SK-N-SH (cell line): ENCODE measurements at regions not wholly inside any gene's neighbourhood (a gene's known extent, or its start where the extent isn't known, plus 50 kb on each side); places are given as distances from the start of the nearest gene placed in this dataset.

Experiments
- CTCF ChIA-PET: fragments of 300-600, 350-600 bp; formaldehyde crosslinking; extraction: SDS; loops from one replicate; lab custom pipeline; 2021; lab: Yijun Ruan, JAX
- POLR2A ChIA-PET: fragments of 350-600 bp; sonication (Branson Sonifier 250); formaldehyde crosslinking; extraction: SDS; loops from one replicate; lab custom pipeline; 2020; ENCODE audit warnings: antibody characterized with exemption, inconsistent platforms; lab: Yijun Ruan, JAX
- DNase-seq: peaks from one replicate; pipeline ENCODE4 v3.0.0; 2012
- H2AFZ ChIP-seq: fragments of 200-600 bp; sonication (generic); 2 replicates; pipeline ENCODE4 v1.8.1; 2016; ENCODE audit warnings: antibody characterized with exemption, mild to moderate bottlenecking, low read depth
- H3F3A ChIP-seq: fragments of 200-600 bp; sonication (generic); replicated peaks from 2 replicates; pipeline ENCODE3; 2016; ENCODE audit warnings: antibody characterized with exemption, mild to moderate bottlenecking; ENCODE audit not compliant: insufficient read depth
- H3K27ac ChIP-seq, 2 experiments: fragments of 200-500 bp in 1 of 2; fragments of 200-600 bp in 1 of 2; sonication (Bioruptor generic) in 1 of 2; sonication (generic), shearing (Covaris generic) in 1 of 2; 2 replicates each; pipeline versions ENCODE4 v1.5.1 to v1.6.1; 2014 to 2016; ENCODE audit warnings: low read depth in 2 of 2, inconsistent platforms in 1 of 2, low read length in 1 of 2, mild to moderate bottlenecking in 1 of 2, mixed read lengths in 1 of 2
- H3K27me3 ChIP-seq: fragments of 200-600 bp; sonication (generic), shearing (Covaris generic); 2 replicates; pipeline ENCODE4 v1.6.1; 2016; ENCODE audit warnings: mixed run types; ENCODE audit not compliant: insufficient read depth
- H3K36me3 ChIP-seq, 2 experiments: fragments of 200-500 bp in 1 of 2; fragments of 200-600 bp in 1 of 2; sonication (Bioruptor generic) in 1 of 2; sonication (generic) in 1 of 2; replicated peaks in 1 of 2; 2 replicates each; pipeline versions ENCODE3 to v1.5.1; 2014 to 2016; ENCODE audit warnings: low read length in 1 of 2, mild to moderate bottlenecking in 1 of 2; ENCODE audit not compliant: insufficient read depth in 2 of 2, control insufficient read depth in 1 of 2
- H3K4me1 ChIP-seq, 2 experiments: fragments of 200-500 bp in 1 of 2; fragments of 200-600 bp in 1 of 2; sonication (Bioruptor generic) in 1 of 2; sonication (generic), shearing (Covaris generic) in 1 of 2; 2 replicates each; pipeline versions ENCODE4 v1.5.1 to v1.6.1; 2014 to 2016; ENCODE audit warnings: low read depth in 1 of 2, low read length in 1 of 2, mixed run types in 1 of 2; ENCODE audit not compliant: insufficient read depth in 2 of 2, control insufficient read depth in 1 of 2
- H3K4me2 ChIP-seq: fragments of 200-600 bp; sonication (generic), shearing (Covaris generic); 2 replicates; pipeline ENCODE4 v1.6.1; 2017; ENCODE audit warnings: mixed run types
- H3K4me3 ChIP-seq, 2 experiments: fragments of 200-500 bp in 1 of 2; fragments of 200-600 bp in 1 of 2; sonication (Bioruptor generic) in 1 of 2; sonication (generic), shearing (Covaris generic) in 1 of 2; 2 replicates each; pipeline versions ENCODE4 v1.5.1 to v1.8.1; 2014 to 2016; ENCODE audit warnings: low read depth in 2 of 2, inconsistent platforms in 1 of 2, low read length in 1 of 2, mild to moderate bottlenecking in 1 of 2, mixed read lengths in 1 of 2, moderate library complexity in 1 of 2
- H3K79me2 ChIP-seq: fragments of 200-600 bp; sonication (generic); 2 replicates; pipeline ENCODE4 v1.8.1; 2017; ENCODE audit warnings: mild to moderate bottlenecking; ENCODE audit not compliant: insufficient read depth
- H3K9ac ChIP-seq: fragments of 200-600 bp; sonication (generic); 2 replicates; pipeline ENCODE4 v1.6.1; 2017; ENCODE audit warnings: mixed run types
- H3K9me2 ChIP-seq: fragments of 200-600 bp; sonication (generic); 2 replicates; pipeline ENCODE4 v1.6.1; 2017; ENCODE audit warnings: mixed run types
- H3K9me3 ChIP-seq: fragments of 200-600 bp; sonication (generic); 2 replicates; pipeline ENCODE4 v1.6.1; 2017; ENCODE audit warnings: mixed run types, mild to moderate bottlenecking, moderate library complexity
- H4K20me1 ChIP-seq: fragments of 200-600 bp; sonication (generic); 2 replicates; pipeline ENCODE4 v1.6.1; 2017; ENCODE audit warnings: mild to moderate bottlenecking, mixed run types; ENCODE audit not compliant: insufficient read depth
- CHD2 ChIP-seq: fragments of 150-350 bp; IDR thresholded peaks from 2 replicates; pipeline ENCODE4 v1.6.1; 2018; ENCODE audit warnings: low read length; ENCODE audit not compliant: partially characterized antibody
- EZH2phosphoT487 ChIP-seq: fragments of 200-600 bp; sonication (generic); IDR thresholded peaks from 2 replicates; pipeline ENCODE4 v1.6.1; 2017; ENCODE audit warnings: low read depth, mixed run types, mild to moderate bottlenecking, antibody characterized with exemption, moderate library complexity, borderline replicate concordance
- FOSL2 ChIP-seq: IDR thresholded peaks from 2 replicates; pipeline ENCODE4 v1.4.0; 2012; ENCODE audit warnings: low read depth, mild to moderate bottlenecking, moderate library complexity, borderline replicate concordance
- FOXJ3 ChIP-seq: sonication (generic); formaldehyde crosslinking; IDR thresholded peaks from 2 replicates; pipeline ENCODE4 v1.5.1; 2020; ENCODE audit warnings: mild to moderate bottlenecking, missing genetic modification reagents
- GATA2 ChIP-seq: sonication (generic); formaldehyde crosslinking; IDR thresholded peaks from 2 replicates; pipeline ENCODE4 v1.5.0; 2020; ENCODE audit warnings: mild to moderate bottlenecking, missing genetic modification reagents
- MEF2A ChIP-seq: IDR thresholded peaks from 2 replicates; pipeline ENCODE4 v1.4.0; 2012; ENCODE audit warnings: low read depth, borderline replicate concordance
- NFIC ChIP-seq: IDR thresholded peaks from 2 replicates; pipeline ENCODE4 v1.4.0; 2012; ENCODE audit warnings: borderline replicate concordance
- NRF1 ChIP-seq: IDR thresholded peaks from 2 replicates; pipeline ENCODE4 v1.6.1; 2012; ENCODE audit warnings: low read depth, mild to moderate bottlenecking, low read length
- POLR2AphosphoS5 ChIP-seq: IDR thresholded peaks from 2 replicates; pipeline ENCODE4 v1.6.1; 2012; ENCODE audit warnings: low read depth, low read length
- RAD21 ChIP-seq: IDR thresholded peaks from 2 replicates; pipeline ENCODE4 v1.6.1; 2012; ENCODE audit warnings: mild to moderate bottlenecking, low read length
- REST ChIP-seq: IDR thresholded peaks from 2 replicates; pipeline ENCODE4 v1.6.1; 2012; ENCODE audit warnings: mild to moderate bottlenecking, low read depth, low read length, moderate library complexity
- RXRA ChIP-seq: IDR thresholded peaks from 2 replicates; pipeline ENCODE4 v1.4.0; 2012; ENCODE audit warnings: low read depth, mild to moderate bottlenecking, borderline replicate concordance
- SMC3 ChIP-seq: IDR thresholded peaks from 2 replicates; pipeline ENCODE4 v1.6.1; 2012; ENCODE audit warnings: low read depth, low read length, improper control_type of control experiment
- TAF1 ChIP-seq: IDR thresholded peaks from 2 replicates; pipeline ENCODE4 v1.6.1; 2012; ENCODE audit warnings: low read depth, mild to moderate bottlenecking, low read length, moderate library complexity, borderline replicate concordance
- WGBS: methylation state at CpG from one replicate; pipeline ENCODE4 v1.1.6; 2017; ENCODE audit warnings: low lambda C conversion rate; 5-methylcytosine and 5-hydroxymethylcytosine counted together
- TF ChIP-seq, protein P1 (sequence below): fragments of 200-600 bp; sonication (generic); IDR thresholded peaks from 2 replicates; pipeline ENCODE4 v1.6.1; 2017; ENCODE audit warnings: antibody characterized with exemption, mild to moderate bottlenecking, moderate library complexity
- TF ChIP-seq, protein P2 (sequence below): IDR thresholded peaks from 2 replicates; pipeline ENCODE4; 2012

- ChIA-PET CTCF (no interaction called here), POLR2A (no interaction called here)
- Histone ChIP-seq H4K20me1 (no peaks in the 10 kb centered on the region), H3K4me1 (peaks cover 0 to 8% of the 10 kb centered on the region in 2 experiments; a peak in 1 of 4 replicates), H2AFZ (no peak overlapping the region), H3K4me3 (no peak overlapping the region), H3K9ac (no peak overlapping the region), H3K4me2 (no peak overlapping the region), H3K27ac (no peak overlapping the region), H3K79me2 (no peaks in the 10 kb centered on the region), H3K9me3 (no peaks in the 10 kb centered on the region), H3F3A (no peaks in the 10 kb centered on the region), H3K27me3 (no peaks in the 10 kb centered on the region), H3K9me2 (no peaks in the 10 kb centered on the region), H3K36me3 (no peaks in the 10 kb centered on the region)
- TF ChIP-seq RXRA, result no peak
- no peak for TF ChIP-seq RAD21
- TF ChIP-seq MEF2A, result no peak
- no peak for DNase-seq
- 72% methylated on average over 13 of the region's 13 CpGs for WGBS
These were observed 98.0 kb downstream of the ETS2 start for GRCh38 chr21:38903690-38904139.

DNA sequence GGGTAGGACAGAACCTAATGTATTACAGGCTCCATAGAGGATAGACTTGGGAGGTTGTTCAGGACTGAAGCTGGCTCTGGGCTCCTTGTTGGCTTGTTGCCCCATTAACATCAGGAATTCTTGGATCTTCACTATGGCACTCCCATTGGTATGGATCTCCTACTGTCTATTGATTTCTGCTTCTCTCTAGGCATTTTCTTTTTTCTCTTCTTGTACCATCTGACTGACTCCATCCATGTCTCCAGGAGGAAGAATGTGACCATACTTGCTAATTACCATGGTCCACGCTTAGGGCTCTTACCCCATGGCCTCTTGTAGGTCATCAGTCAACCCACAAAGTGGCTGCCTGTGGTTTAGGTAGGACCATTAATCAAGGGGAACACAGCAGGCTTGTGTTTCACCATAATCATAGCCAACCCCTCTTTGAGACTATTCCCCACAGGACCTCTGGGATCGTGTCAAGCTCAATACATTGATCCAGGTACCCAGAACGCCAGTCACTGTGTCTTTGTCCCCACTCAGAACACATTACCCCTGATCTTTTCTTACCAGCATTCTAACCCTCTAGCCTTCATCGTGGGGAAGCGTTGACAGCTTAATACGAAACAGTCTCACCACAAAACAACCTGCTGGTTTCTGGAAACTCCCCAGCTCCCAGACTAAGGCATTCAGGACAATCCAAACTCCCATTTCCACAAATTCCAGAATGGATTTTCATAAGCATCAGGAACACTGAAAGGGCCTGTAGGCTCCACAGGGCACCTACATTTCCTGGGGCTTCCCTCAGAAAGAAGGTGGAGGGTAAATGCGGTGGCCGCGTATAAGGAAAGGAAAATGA is 97.1 kb downstream of the ETS2 start:
- no peaks in the 10 kb centered on the region for H3K9me3 ChIP-seq
- H3K4me1 ChIP-seq, result peaks cover 0 to 8% of the 10 kb centered on the region in 2 experiments; a peak in 1 of 4 replicates
- no peak overlapping the region for H2AFZ ChIP-seq
- H3K36me3 ChIP-seq, result no peaks in the 10 kb centered on the region
- H3K79me2 ChIP-seq, result no peaks in the 10 kb centered on the region
- TF ChIP-seq NRF1 (no peak), FOXJ3 (CRISPR knock-in tag) (no peak), TAF1 (no peak), GATA2 (CRISPR knock-in tag) (no peak), SMC3 (no peak), FOSL2 (no peak), NFIC (no peak), POLR2AphosphoS5 (no peak), CHD2 (no peak), EZH2phosphoT487 (no peak), REST (no peak)
- TF ChIP-seq, protein P1, sequence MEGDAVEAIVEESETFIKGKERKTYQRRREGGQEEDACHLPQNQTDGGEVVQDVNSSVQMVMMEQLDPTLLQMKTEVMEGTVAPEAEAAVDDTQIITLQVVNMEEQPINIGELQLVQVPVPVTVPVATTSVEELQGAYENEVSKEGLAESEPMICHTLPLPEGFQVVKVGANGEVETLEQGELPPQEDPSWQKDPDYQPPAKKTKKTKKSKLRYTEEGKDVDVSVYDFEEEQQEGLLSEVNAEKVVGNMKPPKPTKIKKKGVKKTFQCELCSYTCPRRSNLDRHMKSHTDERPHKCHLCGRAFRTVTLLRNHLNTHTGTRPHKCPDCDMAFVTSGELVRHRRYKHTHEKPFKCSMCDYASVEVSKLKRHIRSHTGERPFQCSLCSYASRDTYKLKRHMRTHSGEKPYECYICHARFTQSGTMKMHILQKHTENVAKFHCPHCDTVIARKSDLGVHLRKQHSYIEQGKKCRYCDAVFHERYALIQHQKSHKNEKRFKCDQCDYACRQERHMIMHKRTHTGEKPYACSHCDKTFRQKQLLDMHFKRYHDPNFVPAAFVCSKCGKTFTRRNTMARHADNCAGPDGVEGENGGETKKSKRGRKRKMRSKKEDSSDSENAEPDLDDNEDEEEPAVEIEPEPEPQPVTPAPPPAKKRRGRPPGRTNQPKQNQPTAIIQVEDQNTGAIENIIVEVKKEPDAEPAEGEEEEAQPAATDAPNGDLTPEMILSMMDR, result no peak
- TF ChIP-seq, protein P2, sequence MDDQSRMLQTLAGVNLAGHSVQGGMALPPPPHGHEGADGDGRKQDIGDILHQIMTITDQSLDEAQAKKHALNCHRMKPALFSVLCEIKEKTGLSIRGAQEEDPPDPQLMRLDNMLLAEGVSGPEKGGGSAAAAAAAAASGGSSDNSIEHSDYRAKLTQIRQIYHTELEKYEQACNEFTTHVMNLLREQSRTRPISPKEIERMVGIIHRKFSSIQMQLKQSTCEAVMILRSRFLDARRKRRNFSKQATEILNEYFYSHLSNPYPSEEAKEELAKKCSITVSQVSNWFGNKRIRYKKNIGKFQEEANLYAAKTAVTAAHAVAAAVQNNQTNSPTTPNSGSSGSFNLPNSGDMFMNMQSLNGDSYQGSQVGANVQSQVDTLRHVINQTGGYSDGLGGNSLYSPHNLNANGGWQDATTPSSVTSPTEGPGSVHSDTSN, result no peak
- H3F3A ChIP-seq, result no peaks in the 10 kb centered on the region
- H3K4me2 ChIP-seq, result no peak overlapping the region
- H3K27me3 ChIP-seq, result no peaks in the 10 kb centered on the region
- ChIA-PET POLR2A (no interaction called here), CTCF (no interaction called here)
- no peaks in the 10 kb centered on the region for H3K9me2 ChIP-seq
- no peak for DNase-seq
- H3K9ac ChIP-seq, result no peak overlapping the region
- no peaks in the 10 kb centered on the region for H4K20me1 ChIP-seq
- no peak overlapping the region for H3K27ac ChIP-seq
- 85% methylated on average over 9 of the region's 9 CpGs for WGBS
- no peak overlapping the region for H3K4me3 ChIP-seq
